ENCODE measurements at regions not wholly inside any gene's neighbourhood (a gene's known extent, or its start where the extent isn't known, plus 50 kb on each side); places are given as distances from the start of the nearest gene placed in this dataset.

GRCh38 chr18:4851301-4851976 is 345.6 kb downstream of the AKAIN1 start:
- TF ChIP-seq CTCF (conservative IDR thresholded peaks at IDR 0.05), result no peak
- TF ChIP-seq ZFX (IDR thresholded peaks at IDR 0.05), result no peak

All from C4-2B (cell line).